ENCODE measurements at regions not wholly inside any gene's neighbourhood (a gene's known extent, or its start where the extent isn't known, plus 50 kb on each side); places are given as distances from the start of the nearest gene placed in this dataset.

DNA sequence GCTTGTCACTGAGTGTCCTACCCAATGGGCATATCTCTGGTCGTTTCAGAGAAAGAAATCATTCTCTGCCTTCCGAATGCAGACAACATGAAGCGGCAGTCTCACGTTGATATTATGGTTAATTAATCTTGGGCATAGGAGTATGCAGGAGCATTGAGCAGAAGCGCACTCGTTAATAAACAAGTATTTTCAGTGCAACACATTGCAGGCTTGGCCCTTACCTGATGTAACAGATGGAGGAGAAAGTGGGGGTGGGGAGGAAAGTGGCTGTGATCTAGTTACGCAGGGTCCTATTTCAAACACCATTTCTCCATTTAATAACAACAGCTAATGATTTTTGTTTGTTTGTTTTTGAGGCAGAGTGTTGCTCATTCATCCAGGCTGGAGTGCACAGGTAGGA is 414.0 kb upstream of the RBFOX1 start:
- TF ChIP-seq EZH2 (IDR thresholded peaks at IDR 0.05; ENCODE audit: low read length, unreplicated experiment): no peak
- TF ChIP-seq, protein P1, sequence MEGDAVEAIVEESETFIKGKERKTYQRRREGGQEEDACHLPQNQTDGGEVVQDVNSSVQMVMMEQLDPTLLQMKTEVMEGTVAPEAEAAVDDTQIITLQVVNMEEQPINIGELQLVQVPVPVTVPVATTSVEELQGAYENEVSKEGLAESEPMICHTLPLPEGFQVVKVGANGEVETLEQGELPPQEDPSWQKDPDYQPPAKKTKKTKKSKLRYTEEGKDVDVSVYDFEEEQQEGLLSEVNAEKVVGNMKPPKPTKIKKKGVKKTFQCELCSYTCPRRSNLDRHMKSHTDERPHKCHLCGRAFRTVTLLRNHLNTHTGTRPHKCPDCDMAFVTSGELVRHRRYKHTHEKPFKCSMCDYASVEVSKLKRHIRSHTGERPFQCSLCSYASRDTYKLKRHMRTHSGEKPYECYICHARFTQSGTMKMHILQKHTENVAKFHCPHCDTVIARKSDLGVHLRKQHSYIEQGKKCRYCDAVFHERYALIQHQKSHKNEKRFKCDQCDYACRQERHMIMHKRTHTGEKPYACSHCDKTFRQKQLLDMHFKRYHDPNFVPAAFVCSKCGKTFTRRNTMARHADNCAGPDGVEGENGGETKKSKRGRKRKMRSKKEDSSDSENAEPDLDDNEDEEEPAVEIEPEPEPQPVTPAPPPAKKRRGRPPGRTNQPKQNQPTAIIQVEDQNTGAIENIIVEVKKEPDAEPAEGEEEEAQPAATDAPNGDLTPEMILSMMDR (conservative IDR thresholded peaks at IDR 0.05; ENCODE audit: low read depth, low read length): no peak
